NB4 (cell line): ENCODE measurements at regions not wholly inside any gene's neighbourhood (a gene's known extent, or its start where the extent isn't known, plus 50 kb on each side); places are given as distances from the start of the nearest gene placed in this dataset.

Experiments used
- DNase-seq: peaks from one replicate; pipeline ENCODE4 v3.0.0; 2010; ENCODE audit warnings: low read depth
- H3K4me3 ChIP-seq: one replicate; pipeline ENCODE4 v1.5.1; 2011; ENCODE audit warnings: mild to moderate bottlenecking, low read depth, low read length, moderate library complexity
- CTCF ChIP-seq: IDR thresholded peaks from one replicate; pipeline ENCODE4 v1.5.1; 2012; ENCODE audit warnings: low read depth, low read length
- MAX ChIP-seq: IDR thresholded peaks from 2 replicates; pipeline ENCODE4 v1.6.1; 2011; ENCODE audit warnings: low read depth, low read length
- MYC ChIP-seq: IDR thresholded peaks from 2 replicates; pipeline ENCODE4 v1.6.1; 2011; ENCODE audit warnings: low read depth, low read length
- POLR2A ChIP-seq: IDR thresholded peaks from 2 replicates; pipeline ENCODE4 v1.6.1; 2011; ENCODE audit warnings: mild to moderate bottlenecking; ENCODE audit not compliant: insufficient read length; ENCODE audit errors: extremely low read depth

GRCh38 chr1:213759359-213760181 is 228.2 kb upstream of the PROX1 start:
- no peak overlapping the region for H3K4me3 ChIP-seq
- no peak for DNase-seq

GRCh38 chr1:213761845-213762407 is 225.8 kb upstream of the PROX1 start:
- peak; percentile 6 for DNase-seq
- H3K4me3 ChIP-seq: no peak overlapping the region

More at GRCh38 chr1:213759359-213760181, 228.2 kb upstream of the PROX1 start:
- TF ChIP-seq POLR2A: no peak
- no peak for TF ChIP-seq MYC
- TF ChIP-seq CTCF: no peak
- no peak for TF ChIP-seq MAX

GRCh38 chr1:213767683-213768082 is 220.1 kb upstream of the PROX1 start:
- no peak overlapping the region for H3K4me3 ChIP-seq
- TF ChIP-seq MAX (no peak), MYC (no peak), CTCF (no peak), POLR2A (no peak)
- DNase-seq: no peak

More at GRCh38 chr1:213761845-213762407, 225.8 kb upstream of the PROX1 start:
- TF ChIP-seq CTCF (no peak), MYC (no peak), MAX (no peak), POLR2A (no peak)

GRCh38 chr1:213772128-213773063 is 215.4 kb upstream of the PROX1 start:
- no peak for TF ChIP-seq CTCF
- no peak for TF ChIP-seq POLR2A
- no peak for TF ChIP-seq MYC
- TF ChIP-seq MAX: no peak
- no peak for DNase-seq
- no peak overlapping the region for H3K4me3 ChIP-seq

GRCh38 chr1:213773975-213774374 is 213.8 kb upstream of the PROX1 start:
- TF ChIP-seq CTCF: no peak
- TF ChIP-seq POLR2A: no peak
- TF ChIP-seq MAX: no peak
- no peak for TF ChIP-seq MYC
- no peak for DNase-seq

More at GRCh38 chr1:213773975-213774374, 213.8 kb upstream of the PROX1 start:
- no peak overlapping the region for H3K4me3 ChIP-seq
